ENCODE measurements at regions not wholly inside any gene's neighbourhood (a gene's known extent, or its start where the extent isn't known, plus 50 kb on each side); places are given as distances from the start of the nearest gene placed in this dataset.

GRCh38 chr10:9869205-9869604 lies 1148.5 kb upstream of the CELF2 start:
- TF ChIP-seq CEBPB (IDR thresholded peaks at IDR 0.05; ENCODE audit: borderline replicate concordance in 1 of 2, low read depth in 2 of 2, low read length in 2 of 2) (no peak), ZNF274 (IDR thresholded peaks at IDR 0.05; ENCODE audit: insufficient read depth, insufficient read length) (no peak), POLR2A (IDR thresholded peaks at IDR 0.05; ENCODE audit: low read depth, low read length) (no peak), MXI1 (IDR thresholded peaks at IDR 0.05; ENCODE audit: low read depth, low read length) (no peak), POLR2AphosphoS5 (IDR thresholded peaks at IDR 0.05; ENCODE audit: low read length) (no peak), TCF12 (IDR thresholded peaks at IDR 0.05; ENCODE audit: low read depth, low read length) (no peak), CTCF (IDR thresholded peaks at IDR 0.05 in 2 of 3, conservative IDR thresholded peaks at IDR 0.05 in 1 of 3; ENCODE audit: control insufficient read depth in 2 of 3, extremely low read depth in 1 of 3, insufficient read depth in 1 of 3, low read depth in 3 of 3, low read length in 3 of 3) (no peak), NFYA (IDR thresholded peaks at IDR 0.05; ENCODE audit: borderline replicate concordance, low read depth, low read length) (no peak), REST (IDR thresholded peaks at IDR 0.05; ENCODE audit: low read depth, low read length) (no peak), GABPA (IDR thresholded peaks at IDR 0.05; ENCODE audit: low read depth) (no peak)
